Ovary (tissue), 3 donors: ENCODE measurements at regions not wholly inside any gene's neighbourhood (a gene's known extent, or its start where the extent isn't known, plus 50 kb on each side); places are given as distances from the start of the nearest gene placed in this dataset.

Source experiments
- EP300 ChIP-seq: sonication (generic); formaldehyde crosslinking; IDR thresholded peaks from one replicate; pipeline ENCODE4 v1.6.1; 2017; ENCODE audit warnings: antibody characterized with exemption
- POLR2A ChIP-seq: fragments of 450-650 bp; IDR thresholded peaks from one replicate; pipeline ENCODE4 v1.6.1; 2017; ENCODE audit warnings: antibody characterized with exemption, mild to moderate bottlenecking, moderate library complexity
- TF ChIP-seq, protein P1 (sequence below), 3 donors: fragments of 450-650 bp in 2 of 3; fragments of 200-600 bp in 1 of 3; IDR thresholded peaks; one replicate each; pipeline versions ENCODE4 v1.5.1 to v1.8.0; 2016 to 2022; ENCODE audit warnings: antibody characterized with exemption in 3 of 3, mild to moderate bottlenecking in 1 of 3
- donor health status: DM: no; HTN: no; CAD: no.

DNA sequence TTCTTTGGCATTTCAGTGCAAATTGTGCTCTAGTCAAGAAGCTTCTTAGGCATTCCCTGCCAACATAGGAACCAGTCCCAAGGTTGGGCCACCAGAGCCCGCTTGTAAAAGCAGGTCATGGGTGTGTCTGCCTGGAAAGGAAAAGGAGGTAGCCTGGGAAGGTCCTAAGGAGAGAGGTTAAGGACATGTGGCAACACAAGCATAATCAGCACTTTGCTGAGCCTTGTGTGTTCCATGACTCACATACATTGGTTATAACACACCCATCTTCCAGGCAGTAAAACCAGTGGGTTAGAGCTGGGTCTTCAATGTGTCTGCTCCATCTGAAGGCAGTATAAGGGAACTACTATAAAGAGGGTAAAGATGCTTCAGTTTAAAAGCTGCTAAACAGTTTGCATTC is 165.0 kb downstream of the FHIP1A start:
- TF ChIP-seq, protein P1, sequence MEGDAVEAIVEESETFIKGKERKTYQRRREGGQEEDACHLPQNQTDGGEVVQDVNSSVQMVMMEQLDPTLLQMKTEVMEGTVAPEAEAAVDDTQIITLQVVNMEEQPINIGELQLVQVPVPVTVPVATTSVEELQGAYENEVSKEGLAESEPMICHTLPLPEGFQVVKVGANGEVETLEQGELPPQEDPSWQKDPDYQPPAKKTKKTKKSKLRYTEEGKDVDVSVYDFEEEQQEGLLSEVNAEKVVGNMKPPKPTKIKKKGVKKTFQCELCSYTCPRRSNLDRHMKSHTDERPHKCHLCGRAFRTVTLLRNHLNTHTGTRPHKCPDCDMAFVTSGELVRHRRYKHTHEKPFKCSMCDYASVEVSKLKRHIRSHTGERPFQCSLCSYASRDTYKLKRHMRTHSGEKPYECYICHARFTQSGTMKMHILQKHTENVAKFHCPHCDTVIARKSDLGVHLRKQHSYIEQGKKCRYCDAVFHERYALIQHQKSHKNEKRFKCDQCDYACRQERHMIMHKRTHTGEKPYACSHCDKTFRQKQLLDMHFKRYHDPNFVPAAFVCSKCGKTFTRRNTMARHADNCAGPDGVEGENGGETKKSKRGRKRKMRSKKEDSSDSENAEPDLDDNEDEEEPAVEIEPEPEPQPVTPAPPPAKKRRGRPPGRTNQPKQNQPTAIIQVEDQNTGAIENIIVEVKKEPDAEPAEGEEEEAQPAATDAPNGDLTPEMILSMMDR (IDR thresholded peaks at IDR 0.05), result no peak
- TF ChIP-seq POLR2A (no peak), EP300 (no peak)
